ENCODE measurements at regions not wholly inside any gene's neighbourhood (a gene's known extent, or its start where the extent isn't known, plus 50 kb on each side); places are given as distances from the start of the nearest gene placed in this dataset.

- TF ChIP-seq TAF1 (IDR thresholded peaks at IDR 0.05; ENCODE audit: low read depth, low read length), result no peak
- TF ChIP-seq POU2F2 (IDR thresholded peaks at IDR 0.05; ENCODE audit: low read depth, low read length), result no peak
- TF ChIP-seq POLR2AphosphoS5 (IDR thresholded peaks at IDR 0.05; ENCODE audit: low read depth, low read length), result no peak
- TF ChIP-seq POLR2A (IDR thresholded peaks at IDR 0.05; ENCODE audit: low read depth, low read length), result no peak
- no peak for TF ChIP-seq SPI1 (IDR thresholded peaks at IDR 0.05; ENCODE audit: low read depth, low read length)
Measured at GRCh38 chr1:218817071-218817470, 356.6 kb upstream of the LYPLAL1 start.
